ENCODE measurements at regions not wholly inside any gene's neighbourhood (a gene's known extent, or its start where the extent isn't known, plus 50 kb on each side); places are given as distances from the start of the nearest gene placed in this dataset.

DNA sequence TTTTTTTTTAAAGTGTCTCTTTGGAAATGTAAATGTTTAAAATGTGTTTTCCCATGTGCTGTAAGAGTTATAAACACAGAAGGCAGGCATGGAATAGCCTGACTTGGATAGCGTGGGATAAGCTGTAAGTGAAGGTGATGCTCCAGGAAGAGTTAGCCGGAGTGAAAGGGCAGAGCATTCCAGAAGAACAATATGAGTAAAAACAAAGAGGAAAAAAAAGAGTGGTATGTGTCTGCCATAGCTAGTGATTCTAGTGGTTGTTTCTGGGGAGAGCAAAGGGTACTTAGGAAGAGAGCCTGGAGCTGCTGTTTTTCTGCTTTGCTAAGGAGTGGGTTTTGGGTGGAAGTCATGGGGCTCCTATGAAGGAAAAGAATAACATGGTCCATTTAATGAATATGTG is 126.9 kb upstream of the DLGAP1 start:
- H3K36me3 Mint-ChIP-seq (ENCODE audit: low read depth): peaks cover 4% of the 10 kb centered on the region
- TF ChIP-seq, protein P1, sequence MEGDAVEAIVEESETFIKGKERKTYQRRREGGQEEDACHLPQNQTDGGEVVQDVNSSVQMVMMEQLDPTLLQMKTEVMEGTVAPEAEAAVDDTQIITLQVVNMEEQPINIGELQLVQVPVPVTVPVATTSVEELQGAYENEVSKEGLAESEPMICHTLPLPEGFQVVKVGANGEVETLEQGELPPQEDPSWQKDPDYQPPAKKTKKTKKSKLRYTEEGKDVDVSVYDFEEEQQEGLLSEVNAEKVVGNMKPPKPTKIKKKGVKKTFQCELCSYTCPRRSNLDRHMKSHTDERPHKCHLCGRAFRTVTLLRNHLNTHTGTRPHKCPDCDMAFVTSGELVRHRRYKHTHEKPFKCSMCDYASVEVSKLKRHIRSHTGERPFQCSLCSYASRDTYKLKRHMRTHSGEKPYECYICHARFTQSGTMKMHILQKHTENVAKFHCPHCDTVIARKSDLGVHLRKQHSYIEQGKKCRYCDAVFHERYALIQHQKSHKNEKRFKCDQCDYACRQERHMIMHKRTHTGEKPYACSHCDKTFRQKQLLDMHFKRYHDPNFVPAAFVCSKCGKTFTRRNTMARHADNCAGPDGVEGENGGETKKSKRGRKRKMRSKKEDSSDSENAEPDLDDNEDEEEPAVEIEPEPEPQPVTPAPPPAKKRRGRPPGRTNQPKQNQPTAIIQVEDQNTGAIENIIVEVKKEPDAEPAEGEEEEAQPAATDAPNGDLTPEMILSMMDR (IDR thresholded peaks at IDR 0.05): no peak
- H3K4me3 Mint-ChIP-seq (ENCODE audit: unreplicated experiment): no peak overlapping the region
- H3K27me3 Mint-ChIP-seq (ENCODE audit: low read depth): no peaks in the 10 kb centered on the region
- no peaks in the 10 kb centered on the region for H3K4me1 Mint-ChIP-seq (ENCODE audit: low read depth)
- DNase-seq (ENCODE audit: low spot score): no peak
- H3K27ac Mint-ChIP-seq (ENCODE audit: unreplicated experiment): no peak overlapping the region
- H3K9me3 Mint-ChIP-seq (ENCODE audit: low read depth): peaks cover 17% of the 10 kb centered on the region

DNA sequence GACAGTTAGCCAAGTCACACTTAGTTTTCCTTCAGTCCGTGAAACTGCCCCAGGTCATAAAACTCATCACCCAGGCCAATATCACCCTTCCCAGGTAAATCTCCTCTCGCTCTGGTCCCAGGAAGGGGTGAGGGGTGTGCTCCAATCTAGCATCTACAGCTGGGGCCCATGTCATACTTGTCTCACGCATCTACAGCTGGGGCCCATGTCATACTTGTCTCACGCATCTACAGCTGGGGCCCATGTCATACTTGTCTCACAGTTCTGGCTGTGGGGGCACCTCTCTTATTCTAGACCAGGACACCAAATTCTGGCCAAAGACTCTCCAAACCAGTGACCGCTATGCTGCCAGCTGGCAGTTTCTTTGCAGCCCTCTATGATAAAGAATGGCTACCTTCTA is 123.3 kb upstream of the DLGAP1 start:
- no peaks in the 10 kb centered on the region for H3K4me1 Mint-ChIP-seq (ENCODE audit: low read depth)
- no peak overlapping the region for H3K27ac Mint-ChIP-seq (ENCODE audit: unreplicated experiment)
- TF ChIP-seq, protein P1 (IDR thresholded peaks at IDR 0.05): no peak
- H3K27me3 Mint-ChIP-seq (ENCODE audit: low read depth): no peaks in the 10 kb centered on the region
- H3K36me3 Mint-ChIP-seq (ENCODE audit: low read depth): peaks cover 4% of the 10 kb centered on the region
- H3K9me3 Mint-ChIP-seq (ENCODE audit: low read depth): peaks cover 31% of the 10 kb centered on the region
- no peak for DNase-seq (ENCODE audit: low spot score)
- no peak overlapping the region for H3K4me3 Mint-ChIP-seq (ENCODE audit: unreplicated experiment)

DNA sequence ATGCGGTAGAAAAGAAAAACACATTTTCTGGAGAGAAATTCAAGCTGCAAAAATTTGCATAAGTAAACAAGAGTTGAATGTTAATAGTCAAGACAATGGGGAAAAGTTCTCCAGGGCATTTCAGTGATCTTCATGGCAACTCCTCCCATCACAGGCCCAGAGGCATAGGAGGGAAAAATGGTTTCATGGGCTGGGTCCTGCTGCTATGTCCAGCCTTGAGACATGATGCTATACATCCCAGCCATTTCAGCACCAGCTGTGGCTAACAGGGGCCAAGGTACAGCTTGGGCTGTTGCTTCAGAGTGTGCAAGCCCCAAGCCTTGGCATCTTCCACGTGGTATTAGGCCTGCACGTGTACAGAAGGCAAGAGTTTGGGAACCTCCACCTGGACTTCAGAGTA is 118.6 kb upstream of the DLGAP1 start:
- TF ChIP-seq, protein P1 (IDR thresholded peaks at IDR 0.05): no peak
- Mint-ChIP-seq H3K9me3 (ENCODE audit: low read depth) (peaks cover 49% of the 10 kb centered on the region), H3K4me1 (ENCODE audit: low read depth) (no peaks in the 10 kb centered on the region), H3K4me3 (ENCODE audit: unreplicated experiment) (no peak overlapping the region), H3K36me3 (ENCODE audit: low read depth) (peaks cover 4% of the 10 kb centered on the region), H3K27ac (ENCODE audit: unreplicated experiment) (no peak overlapping the region), H3K27me3 (ENCODE audit: low read depth) (no peaks in the 10 kb centered on the region)
- no peak for DNase-seq (ENCODE audit: low spot score)

DNA sequence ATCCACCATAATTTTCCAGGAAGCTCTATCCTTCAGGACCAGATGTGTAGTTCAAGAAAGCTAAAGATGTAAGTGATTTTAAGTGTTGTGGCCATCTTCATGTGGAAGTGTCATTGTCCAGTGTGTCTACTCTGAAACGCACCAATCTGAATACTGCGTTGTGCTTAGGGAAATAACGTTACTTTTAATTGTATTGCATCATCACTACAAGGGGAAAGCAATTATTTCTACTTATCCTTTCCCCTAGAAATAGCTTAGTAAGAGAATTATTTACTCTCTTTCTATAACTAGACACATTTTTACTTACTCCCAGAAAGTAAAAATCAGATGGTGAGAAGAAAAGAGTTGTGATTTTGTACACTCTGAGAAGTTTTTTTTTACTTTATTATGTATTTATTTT is 102.4 kb upstream of the DLGAP1 start:
- H3K36me3 Mint-ChIP-seq (ENCODE audit: low read depth): peaks cover 2% of the 10 kb centered on the region
- H3K4me3 Mint-ChIP-seq (ENCODE audit: unreplicated experiment): no peak overlapping the region
- H3K9me3 Mint-ChIP-seq (ENCODE audit: low read depth): peaks cover 12% of the 10 kb centered on the region
- no peak overlapping the region for H3K27ac Mint-ChIP-seq (ENCODE audit: unreplicated experiment)
- TF ChIP-seq, protein P1 (IDR thresholded peaks at IDR 0.05): no peak
- DNase-seq (ENCODE audit: low spot score): no peak
- no peaks in the 10 kb centered on the region for H3K27me3 Mint-ChIP-seq (ENCODE audit: low read depth)
- no peaks in the 10 kb centered on the region for H3K4me1 Mint-ChIP-seq (ENCODE audit: low read depth)

DNA sequence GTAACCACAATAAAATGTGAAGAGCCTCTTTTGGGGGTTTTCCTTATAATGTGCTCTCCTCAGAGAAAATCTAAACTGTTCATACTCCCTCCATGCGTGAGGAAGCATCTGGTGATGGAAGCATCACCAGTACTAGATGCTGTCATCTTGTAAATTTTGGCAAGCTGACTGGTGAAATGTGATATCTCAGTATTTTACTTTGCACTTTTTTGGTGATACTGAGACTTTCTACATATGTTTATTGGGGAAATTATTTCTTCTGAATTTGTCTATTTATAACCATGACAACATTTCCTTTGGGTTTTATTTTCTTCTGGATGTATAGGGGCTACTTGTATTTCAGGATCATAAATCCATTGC is 95.9 kb upstream of the DLGAP1 start:
- Mint-ChIP-seq H3K9me3 (ENCODE audit: low read depth) (peaks cover 2% of the 10 kb centered on the region), H3K27me3 (ENCODE audit: low read depth) (no peaks in the 10 kb centered on the region), H3K27ac (ENCODE audit: unreplicated experiment) (no peak overlapping the region), H3K4me3 (ENCODE audit: unreplicated experiment) (no peak overlapping the region), H3K4me1 (ENCODE audit: low read depth) (no peaks in the 10 kb centered on the region), H3K36me3 (ENCODE audit: low read depth) (no peaks in the 10 kb centered on the region)
- TF ChIP-seq, protein P1 (IDR thresholded peaks at IDR 0.05): no peak
- no peak for DNase-seq (ENCODE audit: low spot score)
